ENCODE measurements at regions not wholly inside any gene's neighbourhood (a gene's known extent, or its start where the extent isn't known, plus 50 kb on each side); places are given as distances from the start of the nearest gene placed in this dataset.
"Not testable (repeated sequence)": the region's sequence is repeated elsewhere in the genome, so short reads cannot be mapped to it uniquely, and the experiment has no call there.

- no peaks in the 10 kb centered on the region for H3K36me3 Mint-ChIP-seq
- DNase-seq = no peak
- no peak overlapping the region for H3K4me3 Mint-ChIP-seq
- POLR2A ChIA-PET = no interaction called here
- no peaks in the 10 kb centered on the region for H3K36me3 ChIP-seq (ENCODE audit: insufficient read depth, low read length)
- no peaks in the 10 kb centered on the region for H3K4me1 Mint-ChIP-seq
- H3K4me1 ChIP-seq (ENCODE audit: insufficient read depth, low read length) = no peaks in the 10 kb centered on the region
- peaks cover 4 to 23% (median 15%) of the 10 kb centered on the region in 5 donors for H3K9me3 Mint-ChIP-seq
- no peaks in the 10 kb centered on the region for H3K9me3 ChIP-seq (ENCODE audit: low read length)
- CTCF ChIA-PET = no interaction called here
- no peaks in the 10 kb centered on the region for H3K27me3 ChIP-seq (ENCODE audit: insufficient read depth, low read length, poor library complexity, severe bottlenecking)
- no peak overlapping the region for H3K27ac Mint-ChIP-seq
- H3K27me3 Mint-ChIP-seq = no peaks in the 10 kb centered on the region
- no peak overlapping the region for H3K27ac ChIP-seq (ENCODE audit: low read depth, low read length)
- no peak overlapping the region for H3K4me3 ChIP-seq (ENCODE audit: low read length)
These were observed 1137.5 kb upstream of the INTU start for GRCh38 chr4:126495163-126495752.

- Mint-ChIP-seq H3K4me1 (no peaks in the 10 kb centered on the region), H3K36me3 (no peaks in the 10 kb centered on the region), H3K4me3 (no peak overlapping the region), H3K27me3 (no peaks in the 10 kb centered on the region), H3K9me3 (peaks cover 2 to 9% (median 4%) of the 10 kb centered on the region in 5 donors), H3K27ac (no peak overlapping the region)
- H3K9me3 ChIP-seq (ENCODE audit: low read length) = no peaks in the 10 kb centered on the region
- H3K27ac ChIP-seq (ENCODE audit: low read depth, low read length) = no peak overlapping the region
- no peaks in the 10 kb centered on the region for H3K36me3 ChIP-seq (ENCODE audit: insufficient read depth, low read length)
- no peak overlapping the region for H3K4me3 ChIP-seq (ENCODE audit: low read length)
- no peaks in the 10 kb centered on the region for H3K27me3 ChIP-seq (ENCODE audit: insufficient read depth, low read length, poor library complexity, severe bottlenecking)
- DNase-seq = no peak
- ChIA-PET POLR2A (no interaction called here), CTCF (no interaction called here)
- no peaks in the 10 kb centered on the region for H3K4me1 ChIP-seq (ENCODE audit: insufficient read depth, low read length)
These were observed 1119.8 kb upstream of the INTU start for GRCh38 chr4:126512979-126513378.

GRCh38 chr4:126513596-126513995 is 1119.2 kb upstream of the INTU start:
- Mint-ChIP-seq H3K27ac (no peak overlapping the region), H3K4me3 (no peak overlapping the region), H3K27me3 (no peaks in the 10 kb centered on the region), H3K9me3 (peaks cover 0 to 5% (median 2%) of the 10 kb centered on the region in 5 donors), H3K4me1 (no peaks in the 10 kb centered on the region), H3K36me3 (no peaks in the 10 kb centered on the region)
- H3K4me3 ChIP-seq (ENCODE audit: low read length) = no peak overlapping the region
- no peaks in the 10 kb centered on the region for H3K27me3 ChIP-seq (ENCODE audit: insufficient read depth, low read length, poor library complexity, severe bottlenecking)
- ChIA-PET POLR2A (no interaction called here), CTCF (no interaction called here)
- no peaks in the 10 kb centered on the region for H3K9me3 ChIP-seq (ENCODE audit: low read length)
- H3K27ac ChIP-seq (ENCODE audit: low read depth, low read length) = no peak overlapping the region
- DNase-seq = no peak
- no peaks in the 10 kb centered on the region for H3K36me3 ChIP-seq (ENCODE audit: insufficient read depth, low read length)
- no peaks in the 10 kb centered on the region for H3K4me1 ChIP-seq (ENCODE audit: insufficient read depth, low read length)

GRCh38 chr4:126520731-126521130 is 1112.0 kb upstream of the INTU start:
- no peaks in the 10 kb centered on the region for H3K4me1 ChIP-seq (ENCODE audit: insufficient read depth, low read length)
- DNase-seq = no peak
- Mint-ChIP-seq H3K27ac (no peak overlapping the region), H3K9me3 (peaks cover 4 to 15% (median 6%) of the 10 kb centered on the region in 5 donors), H3K27me3 (no peaks in the 10 kb centered on the region), H3K4me3 (no peak overlapping the region), H3K4me1 (no peaks in the 10 kb centered on the region), H3K36me3 (peaks cover 0 to 2% (median 0%) of the 10 kb centered on the region in 3 donors)
- no peaks in the 10 kb centered on the region for H3K36me3 ChIP-seq (ENCODE audit: insufficient read depth, low read length)
- H3K4me3 ChIP-seq (ENCODE audit: low read length) = no peak overlapping the region
- H3K27me3 ChIP-seq (ENCODE audit: insufficient read depth, low read length, poor library complexity, severe bottlenecking) = no peaks in the 10 kb centered on the region
- ChIA-PET CTCF (no interaction called here), POLR2A (no interaction called here)
- H3K9me3 ChIP-seq (ENCODE audit: low read length) = no peaks in the 10 kb centered on the region
- H3K27ac ChIP-seq (ENCODE audit: low read depth, low read length) = no peak overlapping the region

- H3K36me3 ChIP-seq (ENCODE audit: insufficient read depth, low read length); H3K27ac Mint-ChIP-seq; H3K27ac ChIP-seq (ENCODE audit: low read depth, low read length); POLR2A ChIA-PET; H3K4me1 Mint-ChIP-seq; H3K36me3 Mint-ChIP-seq; H3K27me3 Mint-ChIP-seq; H3K9me3 ChIP-seq (ENCODE audit: low read length); H3K4me3 ChIP-seq (ENCODE audit: low read length); DNase-seq; H3K4me1 ChIP-seq (ENCODE audit: insufficient read depth, low read length); H3K27me3 ChIP-seq (ENCODE audit: insufficient read depth, low read length, poor library complexity, severe bottlenecking); H3K4me3 Mint-ChIP-seq; CTCF ChIA-PET: not testable (repeated sequence)
- peaks cover 4 to 30% (median 9%) of the 10 kb centered on the region in 5 donors for H3K9me3 Mint-ChIP-seq
These were observed 1107.4 kb upstream of the INTU start for GRCh38 chr4:126525400-126525799.

- Histone ChIP-seq H3K4me3 (ENCODE audit: low read length) (no peak overlapping the region), H3K4me1 (ENCODE audit: insufficient read depth, low read length) (no peaks in the 10 kb centered on the region), H3K27me3 (ENCODE audit: insufficient read depth, low read length, poor library complexity, severe bottlenecking) (no peaks in the 10 kb centered on the region), H3K9me3 (ENCODE audit: low read length) (no peaks in the 10 kb centered on the region), H3K36me3 (ENCODE audit: insufficient read depth, low read length) (no peaks in the 10 kb centered on the region), H3K27ac (ENCODE audit: low read depth, low read length) (no peak overlapping the region)
- peaks cover 4 to 35% (median 9%) of the 10 kb centered on the region in 5 donors for H3K9me3 Mint-ChIP-seq
- H3K27me3 Mint-ChIP-seq = no peaks in the 10 kb centered on the region
- ChIA-PET POLR2A (no interaction called here), CTCF (no interaction called here)
- no peak for DNase-seq
- peaks cover 0 to 2% (median 0%) of the 10 kb centered on the region in 3 donors for H3K36me3 Mint-ChIP-seq
- no peak overlapping the region for H3K4me3 Mint-ChIP-seq
- no peak overlapping the region for H3K27ac Mint-ChIP-seq
- H3K4me1 Mint-ChIP-seq = no peaks in the 10 kb centered on the region
These were observed 1106.4 kb upstream of the INTU start for GRCh38 chr4:126526335-126526734.

- no peak overlapping the region for H3K27ac Mint-ChIP-seq
- no peak for DNase-seq
- H3K4me3 ChIP-seq (ENCODE audit: low read length) = no peak overlapping the region
- no peak overlapping the region for H3K27ac ChIP-seq (ENCODE audit: low read depth, low read length)
- POLR2A ChIA-PET = no interaction called here
- no peak overlapping the region for H3K4me3 Mint-ChIP-seq
- H3K36me3 Mint-ChIP-seq = no peaks in the 10 kb centered on the region
- H3K36me3 ChIP-seq (ENCODE audit: insufficient read depth, low read length) = no peaks in the 10 kb centered on the region
- CTCF ChIA-PET = no interaction called here
- H3K4me1 Mint-ChIP-seq = no peaks in the 10 kb centered on the region
- H3K27me3 Mint-ChIP-seq = no peaks in the 10 kb centered on the region
- H3K27me3 ChIP-seq (ENCODE audit: insufficient read depth, low read length, poor library complexity, severe bottlenecking) = no peaks in the 10 kb centered on the region
- no peaks in the 10 kb centered on the region for H3K9me3 ChIP-seq (ENCODE audit: low read length)
- no peaks in the 10 kb centered on the region for H3K4me1 ChIP-seq (ENCODE audit: insufficient read depth, low read length)
- peaks cover 0 to 31% (median 5%) of the 10 kb centered on the region in 5 donors for H3K9me3 Mint-ChIP-seq
These were observed 1102.8 kb upstream of the INTU start for GRCh38 chr4:126529997-126530396.

- Mint-ChIP-seq H3K27ac (no peak overlapping the region), H3K9me3 (peaks cover 0 to 31% (median 3%) of the 10 kb centered on the region in 5 donors), H3K4me3 (no peak overlapping the region), H3K4me1 (no peaks in the 10 kb centered on the region), H3K36me3 (no peaks in the 10 kb centered on the region), H3K27me3 (no peaks in the 10 kb centered on the region)
- Histone ChIP-seq H3K27me3 (ENCODE audit: insufficient read depth, low read length, poor library complexity, severe bottlenecking) (no peaks in the 10 kb centered on the region), H3K27ac (ENCODE audit: low read depth, low read length) (no peak overlapping the region), H3K36me3 (ENCODE audit: insufficient read depth, low read length) (no peaks in the 10 kb centered on the region), H3K4me1 (ENCODE audit: insufficient read depth, low read length) (no peaks in the 10 kb centered on the region), H3K4me3 (ENCODE audit: low read length) (no peak overlapping the region), H3K9me3 (ENCODE audit: low read length) (no peaks in the 10 kb centered on the region)
- DNase-seq = no peak
- ChIA-PET POLR2A (no interaction called here), CTCF (no interaction called here)
These were observed 1101.7 kb upstream of the INTU start for GRCh38 chr4:126530996-126531585.
